SH-SY5Y (cell line): ENCODE measurements at regions not wholly inside any gene's neighbourhood (a gene's known extent, or its start where the extent isn't known, plus 50 kb on each side); places are given as distances from the start of the nearest gene placed in this dataset.

ENCODE experiments used
- GATA2 ChIP-seq: IDR thresholded peaks from 2 replicates; pipeline ENCODE4 v1.6.1; 2011; ENCODE audit warnings: mild to moderate bottlenecking, low read depth, low read length
- GATA3 ChIP-seq: IDR thresholded peaks from 2 replicates; pipeline ENCODE4 v1.6.1; 2011; ENCODE audit warnings: low read depth, mild to moderate bottlenecking, low read length, moderate library complexity

- no peak for TF ChIP-seq GATA3
- TF ChIP-seq GATA2 = no peak
Observed at GRCh38 chr6:55997223-55997874, 122.0 kb upstream of the BMP5 start.
